ENCODE measurements at regions not wholly inside any gene's neighbourhood (a gene's known extent, or its start where the extent isn't known, plus 50 kb on each side); places are given as distances from the start of the nearest gene placed in this dataset.

GRCh38 chr9:95572381-95573151 lies 55.8 kb upstream of the PTCH1 start:
- TF ChIP-seq, protein P1, sequence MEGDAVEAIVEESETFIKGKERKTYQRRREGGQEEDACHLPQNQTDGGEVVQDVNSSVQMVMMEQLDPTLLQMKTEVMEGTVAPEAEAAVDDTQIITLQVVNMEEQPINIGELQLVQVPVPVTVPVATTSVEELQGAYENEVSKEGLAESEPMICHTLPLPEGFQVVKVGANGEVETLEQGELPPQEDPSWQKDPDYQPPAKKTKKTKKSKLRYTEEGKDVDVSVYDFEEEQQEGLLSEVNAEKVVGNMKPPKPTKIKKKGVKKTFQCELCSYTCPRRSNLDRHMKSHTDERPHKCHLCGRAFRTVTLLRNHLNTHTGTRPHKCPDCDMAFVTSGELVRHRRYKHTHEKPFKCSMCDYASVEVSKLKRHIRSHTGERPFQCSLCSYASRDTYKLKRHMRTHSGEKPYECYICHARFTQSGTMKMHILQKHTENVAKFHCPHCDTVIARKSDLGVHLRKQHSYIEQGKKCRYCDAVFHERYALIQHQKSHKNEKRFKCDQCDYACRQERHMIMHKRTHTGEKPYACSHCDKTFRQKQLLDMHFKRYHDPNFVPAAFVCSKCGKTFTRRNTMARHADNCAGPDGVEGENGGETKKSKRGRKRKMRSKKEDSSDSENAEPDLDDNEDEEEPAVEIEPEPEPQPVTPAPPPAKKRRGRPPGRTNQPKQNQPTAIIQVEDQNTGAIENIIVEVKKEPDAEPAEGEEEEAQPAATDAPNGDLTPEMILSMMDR (IDR thresholded peaks at IDR 0.05; ENCODE audit: low read depth, low read length, poor library complexity, severe bottlenecking), result no peak
- no peak for TF ChIP-seq EZH2phosphoT487 (IDR thresholded peaks at IDR 0.05; ENCODE audit: borderline replicate concordance, low read length)
